DND-41 (cell line): ENCODE measurements at regions not wholly inside any gene's neighbourhood (a gene's known extent, or its start where the extent isn't known, plus 50 kb on each side); places are given as distances from the start of the nearest gene placed in this dataset.

Experiments
- ATAC-seq: fragments of 200-7000 bp; cut with Tn5 transposase; 3 replicates; pipeline ENCODE4 v1.9.1; 2021; ENCODE audit warnings: low read depth; ENCODE audit not compliant: insufficient read depth
- DNase-seq: peaks from one replicate; pipeline ENCODE4 v3.0.0-alpha.2; 2020
- H2AFZ ChIP-seq: 2 replicates; pipeline ENCODE4 v1.6.0; 2012; ENCODE audit warnings: low read depth, low read length
- H3K27ac ChIP-seq: 2 replicates; pipeline ENCODE4 v1.5.1; 2012; ENCODE audit warnings: low read length, inconsistent platforms
- H3K27me3 ChIP-seq: fragments of 200-600 bp; sonication (generic); 2 replicates; pipeline ENCODE4 v1.6.0; 2012; ENCODE audit warnings: low read length, mild to moderate bottlenecking, inconsistent platforms; ENCODE audit not compliant: insufficient read depth, poor library complexity
- H3K36me3 ChIP-seq: 2 replicates; pipeline ENCODE4 v1.5.1; 2012; ENCODE audit warnings: low read length, inconsistent platforms; ENCODE audit not compliant: insufficient read depth
- H3K4me1 ChIP-seq: 2 replicates; pipeline ENCODE4 v1.5.1; 2012; ENCODE audit warnings: mild to moderate bottlenecking, low read length; ENCODE audit not compliant: insufficient read depth
- H3K4me2 ChIP-seq: 2 replicates; pipeline ENCODE4 v1.6.0; 2012; ENCODE audit warnings: mild to moderate bottlenecking, moderate library complexity, low read length, inconsistent platforms; ENCODE audit not compliant: insufficient read depth
- H3K4me3 ChIP-seq, 2 experiments: fragments of 200-600 bp in 1 of 2; shearing (Covaris generic) in 1 of 2; 2 replicates each; pipeline ENCODE4 v1.5.1; 2012 to 2016; ENCODE audit warnings: inconsistent platforms in 2 of 2, low read length in 2 of 2, mild to moderate bottlenecking in 2 of 2, low read depth in 1 of 2, moderate library complexity in 1 of 2
- H3K79me2 ChIP-seq: 2 replicates; pipeline ENCODE4 v1.6.0; 2012; ENCODE audit warnings: low read length, inconsistent platforms; ENCODE audit not compliant: insufficient read depth
- H3K9ac ChIP-seq: 2 replicates; pipeline ENCODE4 v1.6.0; 2012; ENCODE audit warnings: low read depth, mild to moderate bottlenecking, inconsistent platforms, low read length, moderate library complexity
- H3K9me3 ChIP-seq: 2 replicates; pipeline ENCODE4 v1.5.1; 2012; ENCODE audit warnings: low read length, moderate library complexity, mild to moderate bottlenecking, inconsistent platforms; ENCODE audit not compliant: insufficient read depth, severe bottlenecking
- H4K20me1 ChIP-seq: 2 replicates; pipeline ENCODE4 v1.6.0; 2012; ENCODE audit warnings: low read length; ENCODE audit not compliant: insufficient read depth
- EZH2 ChIP-seq: IDR thresholded peaks from 3 replicates; pipeline ENCODE4 v1.6.1; 2012; ENCODE audit warnings: borderline replicate concordance, low read depth, mild to moderate bottlenecking, moderate library complexity, low read length, inconsistent platforms; ENCODE audit not compliant: severe bottlenecking
- TF ChIP-seq, protein P1 (sequence below): IDR thresholded peaks from 2 replicates; pipeline ENCODE4 v1.5.1; 2012; ENCODE audit warnings: borderline replicate concordance, low read length, moderate library complexity, mild to moderate bottlenecking; ENCODE audit not compliant: poor library complexity, severe bottlenecking; ENCODE audit errors: extremely low read depth

DNA sequence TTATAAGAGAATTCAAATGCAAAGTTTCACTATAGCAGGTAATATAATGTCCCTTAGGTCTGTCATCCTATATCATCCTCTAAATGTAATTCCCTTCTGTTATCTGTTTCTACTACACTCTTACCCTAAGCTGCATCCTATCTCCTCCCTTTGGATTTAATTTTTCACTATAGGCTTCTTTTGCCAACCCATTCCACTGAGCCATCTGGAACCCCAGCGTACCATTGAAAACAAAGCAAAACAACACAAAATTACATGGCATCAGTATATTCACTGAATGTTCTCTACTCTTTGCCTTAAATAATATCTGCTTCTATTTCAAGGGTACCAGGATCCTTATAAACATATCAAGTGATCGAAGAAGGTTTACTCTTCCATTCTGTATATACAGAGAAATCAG lies 1530.2 kb upstream of the LRRTM3 start:
- Histone ChIP-seq H3K9me3 (no peaks in the 10 kb centered on the region), H3K27me3 (no peaks in the 10 kb centered on the region), H4K20me1 (no peaks in the 10 kb centered on the region), H3K27ac (no peak overlapping the region), H3K4me2 (no peak overlapping the region), H3K36me3 (no peaks in the 10 kb centered on the region), H3K9ac (no peak overlapping the region), H2AFZ (no peak overlapping the region), H3K79me2 (no peaks in the 10 kb centered on the region), H3K4me3 (no peak overlapping the region), H3K4me1 (no peaks in the 10 kb centered on the region)
- DNase-seq (no peak), ATAC-seq (no peak)
- TF ChIP-seq EZH2: no peak
- TF ChIP-seq, protein P1, sequence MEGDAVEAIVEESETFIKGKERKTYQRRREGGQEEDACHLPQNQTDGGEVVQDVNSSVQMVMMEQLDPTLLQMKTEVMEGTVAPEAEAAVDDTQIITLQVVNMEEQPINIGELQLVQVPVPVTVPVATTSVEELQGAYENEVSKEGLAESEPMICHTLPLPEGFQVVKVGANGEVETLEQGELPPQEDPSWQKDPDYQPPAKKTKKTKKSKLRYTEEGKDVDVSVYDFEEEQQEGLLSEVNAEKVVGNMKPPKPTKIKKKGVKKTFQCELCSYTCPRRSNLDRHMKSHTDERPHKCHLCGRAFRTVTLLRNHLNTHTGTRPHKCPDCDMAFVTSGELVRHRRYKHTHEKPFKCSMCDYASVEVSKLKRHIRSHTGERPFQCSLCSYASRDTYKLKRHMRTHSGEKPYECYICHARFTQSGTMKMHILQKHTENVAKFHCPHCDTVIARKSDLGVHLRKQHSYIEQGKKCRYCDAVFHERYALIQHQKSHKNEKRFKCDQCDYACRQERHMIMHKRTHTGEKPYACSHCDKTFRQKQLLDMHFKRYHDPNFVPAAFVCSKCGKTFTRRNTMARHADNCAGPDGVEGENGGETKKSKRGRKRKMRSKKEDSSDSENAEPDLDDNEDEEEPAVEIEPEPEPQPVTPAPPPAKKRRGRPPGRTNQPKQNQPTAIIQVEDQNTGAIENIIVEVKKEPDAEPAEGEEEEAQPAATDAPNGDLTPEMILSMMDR: no peak

GRCh38 chr10:65396997-65397396 lies 1528.8 kb upstream of the LRRTM3 start:
- no peaks in the 10 kb centered on the region for H3K4me1 ChIP-seq
- H3K9ac ChIP-seq: no peak overlapping the region
- no peak for TF ChIP-seq EZH2
- TF ChIP-seq, protein P1: no peak
- no peak overlapping the region for H2AFZ ChIP-seq
- DNase-seq (no peak), ATAC-seq (no peak)
- no peaks in the 10 kb centered on the region for H3K9me3 ChIP-seq
- no peak overlapping the region for H3K4me2 ChIP-seq
- no peak overlapping the region for H3K4me3 ChIP-seq
- H3K36me3 ChIP-seq: no peaks in the 10 kb centered on the region
- no peaks in the 10 kb centered on the region for H3K79me2 ChIP-seq
- H3K27ac ChIP-seq: no peak overlapping the region
- H3K27me3 ChIP-seq: no peaks in the 10 kb centered on the region
- H4K20me1 ChIP-seq: no peaks in the 10 kb centered on the region

DNA sequence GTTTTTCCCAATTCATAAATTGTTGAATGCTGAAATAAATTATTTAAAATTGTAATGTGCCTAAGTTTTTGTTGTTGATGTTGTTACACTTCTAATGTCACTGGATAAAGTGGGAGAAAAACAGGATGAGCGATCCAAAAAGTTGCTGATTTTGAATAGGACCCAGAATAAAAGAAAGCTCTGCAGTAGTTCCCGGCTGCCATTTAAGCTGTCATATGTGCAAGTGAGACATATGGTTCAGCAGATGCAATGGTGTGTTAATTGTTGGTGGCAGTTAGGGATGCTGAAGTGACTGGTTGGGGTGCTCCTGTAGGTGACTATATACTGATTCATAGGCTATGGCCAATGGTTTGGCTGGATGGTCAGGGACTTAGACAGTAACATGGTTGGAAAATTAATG lies 1517.4 kb upstream of the LRRTM3 start:
- H3K27me3 ChIP-seq: no peaks in the 10 kb centered on the region
- H3K9ac ChIP-seq: no peak overlapping the region
- no peak overlapping the region for H3K27ac ChIP-seq
- H3K36me3 ChIP-seq: no peaks in the 10 kb centered on the region
- no peaks in the 10 kb centered on the region for H3K9me3 ChIP-seq
- ATAC-seq (no peak), DNase-seq (no peak)
- TF ChIP-seq EZH2: no peak
- TF ChIP-seq, protein P1: no peak
- no peaks in the 10 kb centered on the region for H4K20me1 ChIP-seq
- no peak overlapping the region for H3K4me3 ChIP-seq
- no peaks in the 10 kb centered on the region for H3K4me1 ChIP-seq
- H2AFZ ChIP-seq: no peak overlapping the region
- no peak overlapping the region for H3K4me2 ChIP-seq
- H3K79me2 ChIP-seq: no peaks in the 10 kb centered on the region

GRCh38 chr10:65413001-65413400 lies 1512.8 kb upstream of the LRRTM3 start:
- H3K4me2 ChIP-seq: no peak overlapping the region
- no peaks in the 10 kb centered on the region for H3K4me1 ChIP-seq
- TF ChIP-seq EZH2: no peak
- TF ChIP-seq, protein P1: no peak
- ATAC-seq (no peak), DNase-seq (no peak)
- H3K27ac ChIP-seq: no peak overlapping the region
- H3K36me3 ChIP-seq: no peaks in the 10 kb centered on the region
- no peaks in the 10 kb centered on the region for H3K79me2 ChIP-seq
- no peak overlapping the region for H3K9ac ChIP-seq
- no peak overlapping the region for H3K4me3 ChIP-seq
- H2AFZ ChIP-seq: no peak overlapping the region
- H3K27me3 ChIP-seq: no peaks in the 10 kb centered on the region
- no peaks in the 10 kb centered on the region for H4K20me1 ChIP-seq
- H3K9me3 ChIP-seq: no peaks in the 10 kb centered on the region
